Panc1 (cell line): ENCODE measurements at regions not wholly inside any gene's neighbourhood (a gene's known extent, or its start where the extent isn't known, plus 50 kb on each side); places are given as distances from the start of the nearest gene placed in this dataset.

Source experiments
- ATAC-seq: fragments of 200-7000 bp; cut with Tn5 transposase; 2 replicates; pipeline ENCODE4 v1.9.1; 2020; ENCODE audit warnings: mild to moderate bottlenecking, moderate library complexity
- BruUV-seq: library from RNA; stranded (reverse); fragments of 400-500 nt; replicated peaks from 2 replicates; lab custom pipeline; 2021; lab: Mats Ljungman, UMichigan
- CTCF ChIA-PET: fragments of 300-600 bp; sonication (Branson Sonifier 250); formaldehyde crosslinking; loops from one replicate; lab custom pipeline; 2022; ENCODE audit warnings: antibody characterized with exemption; lab: Charles Lee
- POLR2A ChIA-PET: fragments of 300-600 bp; sonication (Branson Sonifier 250); formaldehyde crosslinking; loops from one replicate; lab custom pipeline; 2022; ENCODE audit warnings: antibody characterized with exemption; lab: Charles Lee
- DNase-seq: peaks from one replicate; pipeline ENCODE4 v3.0.0-alpha.2; 2010; ENCODE audit warnings: low read depth, low spot score
- H3K27ac ChIP-seq: 2 replicates; pipeline ENCODE4 v1.5.1; 2011; ENCODE audit warnings: mild to moderate bottlenecking, low read length, inconsistent platforms
- H3K27me3 ChIP-seq: fragments of 200-500 bp; sonication (Bioruptor generic); 2 replicates; pipeline ENCODE4 v1.6.0; 2014; ENCODE audit warnings: low read length, inconsistent platforms; ENCODE audit not compliant: control insufficient read depth, insufficient read depth
- H3K36me3 ChIP-seq: fragments of 200-500 bp; sonication (Bioruptor generic); 2 replicates; pipeline ENCODE4 v1.5.1; 2014; ENCODE audit warnings: inconsistent platforms, mild to moderate bottlenecking, low read length, moderate library complexity; ENCODE audit not compliant: control insufficient read depth, insufficient read depth
- H3K4me1 ChIP-seq: 2 replicates; pipeline ENCODE4 v1.5.1; 2011; ENCODE audit warnings: inconsistent platforms, mild to moderate bottlenecking, low read length, moderate library complexity; ENCODE audit not compliant: control insufficient read depth, insufficient read depth
- H3K4me3 ChIP-seq, 2 experiments: 2 replicates each; pipeline ENCODE4 v1.5.1; 2011 to 2012; ENCODE audit warnings: low read depth in 2 of 2, low read length in 2 of 2, mild to moderate bottlenecking in 2 of 2, inconsistent platforms in 1 of 2, moderate library complexity in 1 of 2
- H3K9me3 ChIP-seq: fragments of 200-500 bp; sonication (Bioruptor generic); 2 replicates; pipeline ENCODE4 v1.5.1; 2014; ENCODE audit warnings: low read depth, mild to moderate bottlenecking, inconsistent platforms, low read length, moderate library complexity; ENCODE audit not compliant: control insufficient read depth, insufficient read depth
- CTCF ChIP-seq: fragments of 450-650 bp; IDR thresholded peaks from 2 replicates; pipeline ENCODE4 v1.5.1; 2017; ENCODE audit warnings: mild to moderate bottlenecking
- POLR2AphosphoS5 ChIP-seq: IDR thresholded peaks from 2 replicates; pipeline ENCODE4 v1.6.1; 2012; ENCODE audit warnings: mild to moderate bottlenecking, low read depth, low read length, moderate library complexity
- REST ChIP-seq, 2 experiments: IDR thresholded peaks; 2 replicates each; pipeline ENCODE4 v1.6.1; 2011 to 2012; ENCODE audit warnings: low read depth in 2 of 2, control low read depth in 1 of 2, low read length in 1 of 2, mild to moderate bottlenecking in 1 of 2, moderate library complexity in 1 of 2; ENCODE audit not compliant: insufficient read depth in 1 of 2
- SIN3A ChIP-seq: IDR thresholded peaks from 2 replicates; pipeline ENCODE4 v1.6.1; 2012; ENCODE audit warnings: low read depth, mild to moderate bottlenecking, low read length, moderate library complexity, borderline replicate concordance; ENCODE audit not compliant: insufficient read depth
- TCF7L2 ChIP-seq: IDR thresholded peaks from 2 replicates; pipeline ENCODE4 v1.6.1; 2011; ENCODE audit warnings: mild to moderate bottlenecking, low read depth, low read length, inconsistent platforms
- in situ Hi-C: cut with HindIII; loops from 2 replicates; pipeline ENCODE4 v1.10.0; 2016; ENCODE audit warnings: low sequenced_read_pairs, low pct_unique_long_range_greater_than_20kb
- intact Hi-C: fragments of 100-400 bp; cut with micrococcal nuclease; formaldehyde crosslinking; loops from one replicate; pipeline ENCODE4 v1.10.0; 2022; ENCODE audit not compliant: unreplicated experiment

GRCh38 chr13:88136098-88136790, 465.1 kb downstream of the SLITRK5 start:
- BruUV-seq, result no TSS peak
- in situ Hi-C loops, result no loop called here

GRCh38 chr13:88142653-88143052, 471.5 kb downstream of the SLITRK5 start:
- in situ Hi-C loops (no loop called here), intact Hi-C loops (no loop called here)
- CTCF ChIA-PET, result no interaction called here
- POLR2A ChIA-PET, result interaction anchor here (0.6 kb wide), 1 partner anchor 882 kb away, joined by 4 read pairs; no protein-coding TSS in a partner anchor
- no peak for ATAC-seq
- H3K36me3 ChIP-seq, result no peaks in the 10 kb centered on the region
- H3K27me3 ChIP-seq, result no peaks in the 10 kb centered on the region
- DNase-seq, result no peak
- H3K27ac ChIP-seq, result no peak overlapping the region
- BruUV-seq, result no TSS peak
- no peaks in the 10 kb centered on the region for H3K4me1 ChIP-seq
- H3K9me3 ChIP-seq, result no peaks in the 10 kb centered on the region
- no peak overlapping the region for H3K4me3 ChIP-seq
- no peak for TF ChIP-seq TCF7L2
- TF ChIP-seq CTCF, result no peak
- no peak for TF ChIP-seq REST (IDR thresholded peaks at IDR 0.05; ENCODE audit: insufficient read depth in 1 of 2, low read depth in 2 of 2, low read length in 1 of 2)
- no peak for TF ChIP-seq SIN3A
- no peak for TF ChIP-seq POLR2AphosphoS5

More at GRCh38 chr13:88136098-88136790, 465.1 kb downstream of the SLITRK5 start:
- Histone ChIP-seq H3K36me3 (no peaks in the 10 kb centered on the region), H3K27me3 (no peaks in the 10 kb centered on the region), H3K4me1 (no peaks in the 10 kb centered on the region), H3K4me3 (no peak overlapping the region), H3K9me3 (no peaks in the 10 kb centered on the region), H3K27ac (no peak overlapping the region)
- intact Hi-C loops, result no loop called here
- CTCF ChIA-PET, result no interaction called here
- TF ChIP-seq TCF7L2 (no peak), POLR2AphosphoS5 (no peak), SIN3A (no peak), REST (IDR thresholded peaks at IDR 0.05; ENCODE audit: insufficient read depth in 1 of 2, low read depth in 2 of 2, low read length in 1 of 2) (no peak), CTCF (no peak)
- POLR2A ChIA-PET, result no interaction called here
- ATAC-seq (no peak), DNase-seq (no peak)
